Spleen (tissue), 7 donors: ENCODE measurements at regions not wholly inside any gene's neighbourhood (a gene's known extent, or its start where the extent isn't known, plus 50 kb on each side); places are given as distances from the start of the nearest gene placed in this dataset.

Experiments used
- POLR2A ChIP-seq, 3 donors: fragments of 450-650 bp; IDR thresholded peaks; one replicate each; pipeline ENCODE4 v1.5.1; 2017; ENCODE audit warnings: antibody characterized with exemption in 3 of 3, mild to moderate bottlenecking in 1 of 3
- TF ChIP-seq, protein P1 (sequence below), 11 experiments: fragments of 200-600 bp in 7 of 11; fragments of 450-650 bp in 4 of 11; sonication (generic) in 4 of 11; IDR thresholded peaks in 8 of 11; conservative IDR thresholded peaks in 3 of 11; 1 replicate in 7 of 11; 2 replicates in 4 of 11; pipeline versions ENCODE4 v1.4.0 to v1.8.0; 2016 to 2021; ENCODE audit warnings: antibody characterized with exemption in 11 of 11, inconsistent platforms in 4 of 11, mild to moderate bottlenecking in 1 of 11
- donor health status: DM: no; HTN: no; CAD: no; lungs with moderate emphysema.
- donor health status: DM: no; HTN: no; CAD: no.
- donor health status: DM: no; HTN: no; CAD: no.

DNA sequence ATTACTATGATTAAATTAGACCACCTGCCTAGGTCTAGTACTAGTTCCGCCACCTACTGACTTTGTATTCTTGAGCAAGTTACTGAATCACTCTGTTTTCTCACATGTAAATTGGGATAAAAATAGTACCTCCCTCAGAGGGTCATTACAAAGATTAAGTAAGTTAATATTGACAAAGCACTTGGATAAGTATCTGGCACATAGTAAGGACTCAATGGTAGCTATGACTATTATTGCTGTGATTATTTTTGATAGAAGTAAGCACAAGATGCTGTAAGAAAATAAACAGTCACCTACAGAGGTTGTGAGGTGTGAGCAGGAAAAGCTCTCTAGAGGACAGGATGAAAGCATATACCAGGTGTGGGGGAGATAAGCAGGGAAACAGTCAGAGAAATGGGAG lies 173.1 kb upstream of the PAPPA start:
- TF ChIP-seq, protein P1, sequence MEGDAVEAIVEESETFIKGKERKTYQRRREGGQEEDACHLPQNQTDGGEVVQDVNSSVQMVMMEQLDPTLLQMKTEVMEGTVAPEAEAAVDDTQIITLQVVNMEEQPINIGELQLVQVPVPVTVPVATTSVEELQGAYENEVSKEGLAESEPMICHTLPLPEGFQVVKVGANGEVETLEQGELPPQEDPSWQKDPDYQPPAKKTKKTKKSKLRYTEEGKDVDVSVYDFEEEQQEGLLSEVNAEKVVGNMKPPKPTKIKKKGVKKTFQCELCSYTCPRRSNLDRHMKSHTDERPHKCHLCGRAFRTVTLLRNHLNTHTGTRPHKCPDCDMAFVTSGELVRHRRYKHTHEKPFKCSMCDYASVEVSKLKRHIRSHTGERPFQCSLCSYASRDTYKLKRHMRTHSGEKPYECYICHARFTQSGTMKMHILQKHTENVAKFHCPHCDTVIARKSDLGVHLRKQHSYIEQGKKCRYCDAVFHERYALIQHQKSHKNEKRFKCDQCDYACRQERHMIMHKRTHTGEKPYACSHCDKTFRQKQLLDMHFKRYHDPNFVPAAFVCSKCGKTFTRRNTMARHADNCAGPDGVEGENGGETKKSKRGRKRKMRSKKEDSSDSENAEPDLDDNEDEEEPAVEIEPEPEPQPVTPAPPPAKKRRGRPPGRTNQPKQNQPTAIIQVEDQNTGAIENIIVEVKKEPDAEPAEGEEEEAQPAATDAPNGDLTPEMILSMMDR (IDR thresholded peaks at IDR 0.05 in 8 of 11, conservative IDR thresholded peaks at IDR 0.05 in 3 of 11): no peak
- no peak for TF ChIP-seq POLR2A (IDR thresholded peaks at IDR 0.05)
